Gastrocnemius medialis (tissue), 4 donors: ENCODE measurements at regions not wholly inside any gene's neighbourhood (a gene's known extent, or its start where the extent isn't known, plus 50 kb on each side); places are given as distances from the start of the nearest gene placed in this dataset.

Experiments used
- ATAC-seq, 2 donors: fragments of 150-250 bp; one replicate each; pipeline ENCODE4 v1.9.1; 2016
- DNase-seq, 2 donors: peaks; one replicate each; pipeline ENCODE4 v3.0.0-alpha.2; 2019
- H3K27ac ChIP-seq, 4 donors: fragments of 200-600 bp; sonication (generic); 1 replicate in 1 of 4; 2 replicates in 3 of 4; pipeline ENCODE4 v1.5.1; 2016 to 2018; ENCODE audit warnings: mild to moderate bottlenecking in 2 of 4, moderate library complexity in 1 of 4
- H3K27me3 ChIP-seq, 3 donors: fragments of 200-600 bp; sonication (generic) in 2 of 3; 1 replicate in 1 of 3; 2 replicates in 2 of 3; pipeline versions ENCODE4 v1.5.1 to v1.6.0; 2016 to 2019; ENCODE audit warnings: mild to moderate bottlenecking in 1 of 3, moderate library complexity in 1 of 3
- H3K36me3 ChIP-seq, 2 donors: fragments of 200-600 bp; sonication (generic) in 1 of 2; one replicate each; pipeline ENCODE4 v1.5.1; 2017 to 2018
- H3K4me1 ChIP-seq, 2 donors: fragments of 200-600 bp; sonication (generic) in 1 of 2; one replicate each; pipeline ENCODE4 v1.5.1; 2016 to 2017; ENCODE audit warnings: mild to moderate bottlenecking in 2 of 2
- H3K4me3 ChIP-seq, 4 donors: fragments of 200-600 bp; sonication (generic) in 3 of 4; 1 replicate in 1 of 4; 2 replicates in 3 of 4; pipeline ENCODE4 v1.5.1; 2016 to 2019; ENCODE audit warnings: mild to moderate bottlenecking in 2 of 4
- H3K9me3 ChIP-seq, 3 donors: fragments of 200-600 bp; sonication (generic) in 2 of 3; 1 replicate in 1 of 3; 2 replicates in 2 of 3; pipeline ENCODE4 v1.5.1; 2016 to 2019
- CTCF ChIP-seq, 5 experiments: fragments of 450-650 bp in 3 of 5; fragments of 200-600 bp in 2 of 5; sonication (generic) in 2 of 5; IDR thresholded peaks in 4 of 5; conservative IDR thresholded peaks in 1 of 5; 1 replicate in 4 of 5; 2 replicates in 1 of 5; pipeline ENCODE4 v1.5.1; 2016 to 2019; ENCODE audit warnings: antibody characterized with exemption in 5 of 5, mild to moderate bottlenecking in 3 of 5, moderate library complexity in 3 of 5
- POLR2A ChIP-seq, 2 donors: fragments of 450-650 bp; IDR thresholded peaks; one replicate each; pipeline ENCODE4 v1.6.1; 2017; ENCODE audit warnings: antibody characterized with exemption in 2 of 2, mild to moderate bottlenecking in 2 of 2, moderate library complexity in 2 of 2
- in situ Hi-C, 4 donors: fragments of 200-750 bp; cut with MboI; loops; one replicate each; pipeline versions ENCODE4 v1.15.0 to v1.8.0; 2017; ENCODE audit warnings: low sequenced_read_pairs in 4 of 4
- intact Hi-C: fragments of 100-400 bp; cut with DNase I; formaldehyde crosslinking; loops from one replicate; pipeline ENCODE4 v1.15.1; 2023; ENCODE audit warnings: low total_unique reads

- intact Hi-C loops (no loop called here), in situ Hi-C loops (no loop called here)
- ATAC-seq (no peak), DNase-seq (no peak)
- no peak overlapping the region for H3K4me3 ChIP-seq
- no peaks in the 10 kb centered on the region for H3K27me3 ChIP-seq
- TF ChIP-seq POLR2A (IDR thresholded peaks at IDR 0.05) (no peak), CTCF (IDR thresholded peaks at IDR 0.05 in 4 of 5, conservative IDR thresholded peaks at IDR 0.05 in 1 of 5) (no peak)
- no peak overlapping the region for H3K27ac ChIP-seq
- no peaks in the 10 kb centered on the region for H3K9me3 ChIP-seq
- H3K36me3 ChIP-seq: no peaks in the 10 kb centered on the region
- H3K4me1 ChIP-seq: no peaks in the 10 kb centered on the region
These were observed 106.7 kb downstream of the MRPL39 start for GRCh38 chr21:25500598-25500997.

- in situ Hi-C loops (no loop called here), intact Hi-C loops (no loop called here)
These were observed 110.3 kb downstream of the MRPL39 start for GRCh38 chr21:25496825-25497482.

GRCh38 chr21:25494804-25495203 is 112.5 kb downstream of the MRPL39 start:
- in situ Hi-C loops: no loop called here
- Histone ChIP-seq H3K27me3 (no peaks in the 10 kb centered on the region), H3K27ac (no peak overlapping the region), H3K9me3 (no peaks in the 10 kb centered on the region), H3K36me3 (no peaks in the 10 kb centered on the region), H3K4me1 (no peaks in the 10 kb centered on the region), H3K4me3 (no peak overlapping the region)
- ATAC-seq (no peak), DNase-seq (no peak)
- intact Hi-C loops: no loop called here
- TF ChIP-seq POLR2A (IDR thresholded peaks at IDR 0.05): no peak
- TF ChIP-seq CTCF (IDR thresholded peaks at IDR 0.05 in 4 of 5, conservative IDR thresholded peaks at IDR 0.05 in 1 of 5): no peak

More at GRCh38 chr21:25496825-25497482, 110.3 kb downstream of the MRPL39 start:
- Histone ChIP-seq H3K4me3 (no peak overlapping the region), H3K9me3 (no peaks in the 10 kb centered on the region), H3K27me3 (no peaks in the 10 kb centered on the region), H3K4me1 (no peaks in the 10 kb centered on the region), H3K27ac (no peak overlapping the region), H3K36me3 (no peaks in the 10 kb centered on the region)
- ATAC-seq: no peak
- TF ChIP-seq POLR2A (IDR thresholded peaks at IDR 0.05) (no peak), CTCF (IDR thresholded peaks at IDR 0.05 in 4 of 5, conservative IDR thresholded peaks at IDR 0.05 in 1 of 5) (no peak)
- no peak for DNase-seq

- intact Hi-C loops (no loop called here), in situ Hi-C loops (no loop called here)
- ATAC-seq (no peak), DNase-seq (no peak)
- Histone ChIP-seq H3K9me3 (no peaks in the 10 kb centered on the region), H3K27ac (no peak overlapping the region), H3K4me3 (no peak overlapping the region), H3K36me3 (no peaks in the 10 kb centered on the region), H3K27me3 (no peaks in the 10 kb centered on the region), H3K4me1 (no peaks in the 10 kb centered on the region)
- TF ChIP-seq POLR2A (IDR thresholded peaks at IDR 0.05) (no peak), CTCF (IDR thresholded peaks at IDR 0.05 in 4 of 5, conservative IDR thresholded peaks at IDR 0.05 in 1 of 5) (no peak)
These were observed 113.6 kb downstream of the MRPL39 start for GRCh38 chr21:25493722-25494121.

GRCh38 chr21:25491267-25491666 is 116.0 kb downstream of the MRPL39 start:
- Histone ChIP-seq H3K4me1 (no peaks in the 10 kb centered on the region), H3K27ac (no peak overlapping the region), H3K9me3 (no peaks in the 10 kb centered on the region), H3K4me3 (no peak overlapping the region), H3K36me3 (no peaks in the 10 kb centered on the region), H3K27me3 (no peaks in the 10 kb centered on the region)
- no peak for DNase-seq
- intact Hi-C loops: no loop called here
- no peak for TF ChIP-seq CTCF (IDR thresholded peaks at IDR 0.05 in 4 of 5, conservative IDR thresholded peaks at IDR 0.05 in 1 of 5)
- no peak for TF ChIP-seq POLR2A (IDR thresholded peaks at IDR 0.05)
- no peak for ATAC-seq
- in situ Hi-C loops: no loop called here
